HG02970 (cell line): ENCODE measurements at regions not wholly inside any gene's neighbourhood (a gene's known extent, or its start where the extent isn't known, plus 50 kb on each side); places are given as distances from the start of the nearest gene placed in this dataset.
A peak's percentile ranks its signal among the peaks of the same experiment; 100 is the strongest.

ENCODE experiments used
- ATAC-seq: cut with Tn5 transposase; IDR thresholded peaks from one replicate; pipeline ENCODE4 v1.9.1; 2021; ENCODE audit warnings: mild to moderate bottlenecking, moderate library complexity, moderate number of reproducible peaks; ENCODE audit not compliant: unreplicated experiment, low FRiP score

DNA sequence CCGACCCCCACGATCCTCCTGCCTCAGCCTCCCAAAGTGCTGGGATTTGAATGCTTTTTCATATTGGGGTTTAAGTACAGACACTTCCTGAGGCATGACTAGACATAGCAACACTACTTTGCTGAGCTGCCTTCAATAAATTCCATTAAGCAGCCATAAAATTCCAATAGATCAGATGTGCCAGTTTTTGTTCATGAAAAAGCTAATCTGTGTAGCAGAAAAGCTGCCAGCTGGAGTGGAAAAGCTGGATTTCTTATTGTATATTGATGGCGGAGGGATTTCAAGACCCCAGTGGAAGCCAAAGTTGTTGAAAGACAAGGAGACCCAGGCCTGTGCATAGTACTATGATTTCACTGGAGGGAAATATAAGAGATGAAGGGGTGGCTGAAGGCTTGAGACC is 209.0 kb upstream of the NUDT4 start:
- no peak for ATAC-seq

DNA sequence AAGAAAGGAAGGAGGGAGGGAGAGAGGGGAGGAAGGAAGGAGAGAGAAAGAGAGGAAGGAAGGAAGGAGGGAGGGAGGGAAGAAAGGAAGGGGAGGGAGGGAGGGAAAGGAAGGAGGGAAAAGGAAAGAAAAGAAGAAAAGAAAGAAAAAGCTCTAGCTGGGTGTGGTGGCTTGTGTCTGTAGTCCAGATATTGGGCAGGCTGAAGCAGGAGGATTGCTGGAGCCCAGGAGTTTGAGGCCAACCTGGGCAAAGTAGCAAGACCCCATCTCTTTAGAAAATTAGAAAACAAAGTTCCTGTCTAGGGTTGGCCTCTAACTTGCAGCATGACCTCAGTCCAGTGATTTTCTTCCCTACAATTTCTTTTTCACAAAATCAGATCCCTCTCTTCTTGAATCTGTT is 208.2 kb upstream of the NUDT4 start:
- ATAC-seq = no peak

DNA sequence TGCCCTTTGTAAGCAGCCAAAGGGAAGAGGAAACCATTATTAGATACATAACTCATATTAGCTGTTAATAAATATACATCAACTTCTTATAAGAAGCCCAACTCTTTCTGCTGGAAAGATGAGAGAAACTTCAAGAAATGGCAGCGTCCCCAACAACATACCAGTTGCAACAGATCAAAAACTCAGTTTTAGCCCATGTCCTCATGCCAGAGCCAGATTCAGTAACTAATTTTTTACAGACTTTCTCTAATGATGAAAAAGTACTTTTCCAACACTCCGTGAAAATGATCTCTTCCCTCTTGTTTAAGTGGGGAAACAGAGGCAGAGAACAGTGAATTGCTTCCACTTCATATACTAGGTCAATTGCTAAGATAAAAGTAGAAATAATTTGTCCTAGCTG is 206.8 kb upstream of the NUDT4 start:
- ATAC-seq = no peak

DNA sequence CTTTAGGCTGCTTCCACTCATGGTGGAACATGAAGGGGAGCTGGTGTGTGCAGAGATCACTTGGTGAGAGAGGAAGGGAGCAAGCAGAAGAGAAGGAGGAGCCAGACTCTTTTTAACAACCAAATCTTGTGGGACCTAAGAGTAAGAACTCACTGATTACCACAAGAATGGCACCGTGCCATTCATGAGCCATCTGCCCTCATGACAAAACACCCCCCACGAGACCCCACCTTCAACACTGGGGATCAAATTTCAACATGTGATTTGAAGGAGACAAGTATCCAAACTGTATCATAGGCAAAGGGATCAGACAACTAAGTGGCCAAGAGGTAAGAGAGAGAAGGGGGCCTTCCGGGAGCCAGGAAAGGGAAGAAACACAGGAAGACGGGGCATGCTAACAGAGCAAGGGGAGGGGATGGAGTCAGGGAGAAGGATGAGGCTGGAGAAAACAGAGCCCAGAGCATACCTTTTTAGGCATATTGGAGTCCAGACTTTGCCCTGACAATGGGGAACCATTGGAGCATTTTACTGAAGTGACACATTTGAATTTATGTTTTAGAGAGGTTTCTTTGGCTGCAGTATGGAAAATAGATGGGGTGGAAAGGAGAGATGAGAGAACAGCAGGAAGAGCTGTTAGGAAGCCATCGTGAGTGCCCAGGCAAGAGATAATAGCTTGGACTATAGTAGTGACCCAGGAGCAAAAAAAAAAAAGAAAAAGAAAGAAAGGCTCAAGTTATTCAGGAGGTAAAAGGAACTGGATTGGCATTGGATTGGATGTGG is 204.4 kb upstream of the NUDT4 start:
- ATAC-seq = no peak

DNA sequence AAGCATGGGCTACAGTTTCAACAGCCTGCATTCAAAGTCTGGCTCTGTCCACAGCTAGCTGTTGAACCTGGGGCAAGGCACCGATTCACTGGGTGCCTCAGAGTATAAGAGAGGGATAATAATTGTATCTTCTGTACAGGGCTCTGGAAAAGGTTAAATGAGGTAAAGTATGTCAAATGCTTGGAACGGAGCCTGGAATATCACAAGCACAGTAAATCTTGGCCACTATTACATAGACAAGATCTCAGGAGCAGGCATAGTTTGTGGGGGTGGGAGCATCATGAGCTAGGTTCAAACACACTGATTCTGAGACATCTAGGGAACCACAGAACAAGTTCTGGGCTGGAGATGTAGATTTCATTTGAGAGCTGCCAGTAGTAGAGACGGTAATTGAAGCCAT is 203.7 kb upstream of the NUDT4 start:
- no peak for ATAC-seq

DNA sequence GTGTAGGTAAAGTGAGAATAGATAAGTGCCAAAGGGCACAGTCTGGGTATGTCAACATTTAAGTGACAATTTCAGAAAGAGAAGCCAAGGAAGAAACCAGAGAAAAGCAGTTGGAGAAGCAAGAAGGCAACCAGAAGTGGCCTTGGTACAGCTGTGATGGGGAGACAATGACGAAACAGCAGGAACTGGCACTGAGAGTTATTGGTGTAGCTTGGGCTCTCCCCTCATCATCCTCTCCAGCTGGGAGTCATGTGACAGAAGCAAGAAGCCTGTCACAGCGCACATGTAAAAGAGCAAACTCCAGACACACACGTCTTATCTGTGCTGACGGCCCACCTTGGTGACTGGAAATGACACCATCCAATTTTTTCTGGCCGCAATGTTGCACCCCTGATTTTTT is 203.3 kb upstream of the NUDT4 start:
- ATAC-seq = no peak

DNA sequence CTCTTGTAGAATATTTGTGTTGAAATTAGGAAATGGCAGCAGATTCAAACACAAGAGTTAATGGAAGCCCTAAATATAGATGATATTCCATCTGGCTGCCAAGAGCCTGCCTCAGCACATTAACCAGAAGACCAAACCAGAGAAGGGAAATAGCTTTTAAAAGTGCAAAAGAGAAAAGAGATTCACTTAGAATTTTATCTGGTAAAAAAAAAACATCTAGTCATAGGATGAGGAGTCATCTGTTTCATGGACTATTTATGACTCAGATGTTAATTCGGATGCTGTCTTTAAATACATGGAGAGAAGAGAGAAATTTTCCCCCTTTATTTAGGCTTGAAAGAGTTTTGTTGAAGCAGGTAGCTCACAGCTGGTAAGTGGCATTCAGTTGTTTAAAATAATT is 201.6 kb upstream of the NUDT4 start:
- no peak for ATAC-seq

DNA sequence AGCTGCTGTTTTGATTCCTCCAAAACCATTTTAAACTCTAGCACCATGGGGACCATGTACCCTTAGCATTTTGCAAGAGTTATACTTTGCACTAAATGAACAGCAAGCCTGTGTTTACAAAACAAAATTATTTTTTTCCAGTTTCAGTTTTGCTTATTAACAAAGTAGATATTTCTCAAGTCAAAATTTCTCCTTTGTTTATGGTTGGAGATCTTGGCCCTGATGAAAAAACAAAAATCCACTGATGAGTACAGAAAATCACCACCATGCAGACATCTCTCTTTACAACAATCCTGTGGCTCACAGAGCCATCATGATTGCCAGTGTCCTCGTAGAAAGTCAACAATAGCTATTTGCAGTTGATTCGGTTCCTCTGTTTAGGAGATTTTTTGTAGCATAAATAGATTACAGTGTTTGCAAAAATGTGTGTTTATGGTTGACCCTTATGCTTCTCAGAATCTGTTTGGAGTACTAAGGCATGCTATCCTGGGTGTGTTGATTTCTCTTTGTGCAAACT is 201.1 kb upstream of the NUDT4 start:
- ATAC-seq = no peak

DNA sequence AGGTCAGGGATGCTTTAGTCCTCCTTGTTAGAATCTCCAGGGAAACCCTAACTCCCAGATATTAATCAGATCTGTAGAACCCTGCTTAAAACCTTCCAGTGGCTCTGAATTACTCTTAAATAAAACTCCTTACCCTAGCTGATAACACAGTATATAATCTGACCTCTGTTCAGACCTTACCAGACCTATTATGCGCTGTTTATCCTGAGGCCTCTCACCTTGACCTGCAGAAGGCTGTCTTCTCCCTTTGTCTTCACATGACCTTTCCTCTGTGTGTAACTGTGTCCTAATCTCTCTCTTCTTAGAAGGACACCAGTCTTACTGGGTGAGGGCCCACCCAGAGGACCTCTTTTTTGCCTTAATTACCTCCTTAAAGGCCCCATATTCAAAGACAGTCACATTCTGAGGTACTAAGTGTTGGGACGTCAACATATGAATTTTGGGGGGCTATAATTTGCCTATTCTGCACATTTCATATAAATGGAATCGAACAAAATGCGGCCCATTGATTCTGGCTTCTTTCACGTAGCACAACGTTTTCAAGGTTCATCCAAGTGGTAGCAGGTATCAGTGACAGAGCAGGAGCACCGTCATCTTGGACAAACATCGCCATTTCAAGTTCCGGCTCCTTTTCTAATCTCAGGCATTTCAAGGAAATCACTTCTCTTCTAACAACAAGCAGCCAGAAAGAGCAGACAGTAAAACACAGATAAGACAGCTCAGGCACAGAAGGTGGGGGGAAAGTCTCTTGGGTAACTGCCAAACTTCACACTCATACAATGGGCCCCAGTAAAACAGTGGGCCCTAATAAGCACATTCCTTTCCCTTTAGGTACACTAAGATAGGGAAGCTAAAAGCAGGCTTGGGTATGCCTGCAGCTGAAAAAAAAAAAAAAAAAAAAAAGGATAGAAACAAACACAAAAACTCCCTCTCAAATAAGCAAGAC is 200.2 kb upstream of the NUDT4 start:
- no peak for ATAC-seq

DNA sequence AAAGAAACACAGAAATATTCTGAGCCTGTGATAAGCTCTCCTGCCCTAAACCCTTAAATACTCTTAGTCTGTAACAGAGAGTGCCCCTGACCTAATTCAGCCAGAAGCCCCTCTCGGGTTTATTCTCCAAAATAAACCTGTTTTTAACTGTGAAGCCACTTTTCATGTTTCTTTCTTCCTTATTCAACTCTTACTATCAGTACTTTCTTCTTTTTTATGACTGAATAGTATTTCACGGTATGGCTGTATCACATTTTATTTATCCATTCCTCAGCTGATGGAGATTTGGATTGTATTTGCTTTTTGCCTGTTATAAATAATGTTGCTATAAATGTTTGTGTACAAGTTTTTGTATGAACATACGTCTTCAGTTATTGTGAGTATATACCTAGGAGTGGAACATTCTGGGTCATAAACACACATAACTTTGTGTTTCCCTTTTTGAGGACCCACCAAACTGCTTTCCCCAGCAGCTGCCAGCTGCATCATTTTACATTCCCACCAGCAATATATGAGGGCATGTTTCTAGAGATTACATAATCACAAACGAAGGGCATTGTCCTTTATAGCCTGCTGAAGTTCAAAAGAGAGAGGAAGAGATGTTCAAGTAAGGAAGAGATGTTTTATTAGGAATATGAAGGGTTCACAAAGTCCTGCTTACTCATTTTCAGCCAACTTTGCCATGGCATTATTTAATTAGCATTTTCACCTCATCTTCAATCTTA is 199.4 kb upstream of the NUDT4 start:
- ATAC-seq = no peak

DNA sequence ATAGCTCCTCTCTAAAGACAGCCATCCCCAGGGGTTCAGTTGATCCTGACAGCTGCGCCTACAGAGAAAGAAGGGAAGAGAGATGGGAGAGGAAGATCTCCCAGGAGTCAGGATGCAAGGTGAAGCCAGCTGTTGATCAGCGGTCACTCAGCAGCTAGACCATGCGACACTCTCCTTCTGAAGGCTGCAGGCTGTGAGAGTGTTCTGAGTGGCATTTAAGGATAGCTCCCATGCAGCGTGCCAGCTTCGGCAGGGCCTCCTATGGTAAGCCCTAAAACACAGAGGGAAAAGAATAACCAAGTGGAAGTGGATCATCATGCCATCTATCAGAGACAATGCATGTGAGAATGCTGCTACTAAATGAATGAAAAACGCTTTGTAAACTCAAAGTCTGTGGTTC is 197.9 kb upstream of the NUDT4 start:
- no peak for ATAC-seq

DNA sequence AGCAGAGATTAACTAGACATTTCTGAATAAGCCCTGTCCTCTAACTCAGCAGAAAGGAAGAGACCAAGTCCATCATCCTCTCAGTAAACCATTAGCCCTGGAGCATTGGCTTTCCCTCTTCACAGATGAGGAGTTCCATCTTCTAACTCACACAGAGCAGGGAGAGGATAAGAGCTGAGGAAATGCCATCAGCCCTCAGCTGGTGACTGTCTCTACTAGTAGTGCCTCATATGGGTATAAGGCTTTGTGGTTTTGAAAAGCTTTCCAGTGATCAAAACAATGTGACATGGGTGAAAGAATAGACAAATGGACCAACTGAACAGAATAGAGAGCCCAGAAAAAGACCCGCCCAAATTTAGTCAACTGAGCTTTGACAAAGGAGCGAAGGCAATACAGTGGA is 197.2 kb upstream of the NUDT4 start:
- no peak for ATAC-seq

DNA sequence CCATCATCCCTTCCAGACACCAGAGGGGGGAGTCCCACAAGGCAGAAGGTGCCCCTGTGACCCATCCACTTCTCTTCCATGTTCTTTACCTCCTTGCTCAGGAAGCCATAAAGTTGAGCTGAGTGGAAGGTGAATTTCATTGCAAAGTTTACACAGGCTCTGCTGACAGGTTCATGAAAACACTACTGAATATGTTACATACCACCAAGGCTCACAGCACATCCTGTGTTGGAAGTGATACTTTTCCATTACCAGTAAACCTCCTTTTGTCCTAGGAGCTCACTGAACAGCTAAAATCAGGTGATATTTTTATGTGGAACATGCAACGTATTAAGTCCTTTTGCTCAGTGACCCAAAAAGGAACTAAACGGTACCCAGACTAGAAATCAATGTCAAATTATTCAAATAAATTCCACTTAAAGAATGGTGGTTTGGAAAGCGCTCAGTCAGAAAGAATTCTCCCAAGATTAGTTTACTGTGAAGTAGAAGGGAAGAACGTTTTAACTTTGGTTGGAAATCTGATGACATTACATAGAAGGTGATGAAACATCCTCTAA is 196.2 kb upstream of the NUDT4 start:
- no peak for ATAC-seq

DNA sequence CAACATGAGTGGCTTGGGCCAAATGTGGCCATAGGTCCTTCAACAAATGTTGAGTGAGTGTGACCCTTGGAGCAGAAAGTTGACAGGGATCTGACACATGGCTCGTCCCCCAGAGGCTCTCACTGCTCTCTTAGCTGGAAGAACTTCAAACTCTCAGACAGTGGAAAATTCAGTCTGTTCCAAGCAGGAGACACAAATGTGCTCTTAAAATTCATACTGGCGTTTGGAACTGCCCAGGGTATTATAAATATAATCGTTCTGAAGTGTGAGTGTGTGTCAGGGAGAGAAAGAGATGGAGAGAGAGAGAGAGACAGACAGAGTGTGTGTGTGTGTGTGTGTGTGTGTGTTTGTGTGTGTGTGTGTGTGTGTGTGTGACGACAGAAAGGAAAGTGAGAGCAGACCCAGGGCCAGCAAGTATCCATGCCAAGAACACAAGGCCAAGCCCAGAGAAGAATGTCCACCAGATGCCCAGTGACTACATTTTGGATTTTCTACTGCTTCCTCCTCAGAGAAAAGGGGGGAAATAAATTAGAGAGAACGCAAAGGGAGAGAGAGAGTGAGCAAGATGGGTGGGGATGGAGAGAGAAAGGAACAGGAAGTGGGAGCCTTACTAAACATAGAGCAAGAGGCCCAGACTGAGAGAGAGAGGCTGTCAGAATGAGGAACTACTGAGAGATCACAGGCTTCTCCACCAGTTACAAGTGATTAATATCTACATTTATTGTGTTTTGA is 193.6 kb upstream of the NUDT4 start:
- ATAC-seq = peak; percentile 58

DNA sequence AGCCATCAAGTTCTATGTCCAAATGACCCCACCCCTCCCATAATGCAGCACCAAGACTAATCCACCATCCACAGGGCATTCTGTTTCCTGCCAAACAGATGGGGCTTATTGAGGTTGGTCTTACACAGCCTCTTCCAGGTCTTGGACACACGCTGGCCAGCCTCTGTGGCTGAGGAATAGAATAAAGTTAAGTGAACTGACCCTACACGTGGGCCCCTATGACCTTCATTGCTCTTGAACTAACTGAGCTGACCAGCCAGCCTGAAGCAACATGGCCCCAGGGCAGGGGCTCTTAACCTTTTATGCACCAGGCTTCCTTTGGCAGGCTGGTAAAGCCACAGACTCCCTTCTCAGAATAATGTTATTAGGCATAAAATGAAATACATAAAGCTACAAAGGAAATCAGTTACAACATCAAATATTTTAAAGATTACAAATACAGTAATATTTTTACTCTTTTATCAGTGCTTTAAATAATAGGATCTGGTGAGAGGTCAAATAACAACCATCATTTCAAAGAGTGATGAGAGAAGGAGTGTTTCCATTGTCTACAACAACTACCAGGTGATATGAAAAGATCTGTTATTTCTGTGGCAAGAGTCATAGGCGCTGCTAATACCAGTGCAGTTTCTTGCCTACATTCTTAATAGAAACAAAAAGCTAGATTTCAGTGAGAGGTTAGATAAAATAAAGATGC is 192.9 kb upstream of the NUDT4 start:
- no peak for ATAC-seq

DNA sequence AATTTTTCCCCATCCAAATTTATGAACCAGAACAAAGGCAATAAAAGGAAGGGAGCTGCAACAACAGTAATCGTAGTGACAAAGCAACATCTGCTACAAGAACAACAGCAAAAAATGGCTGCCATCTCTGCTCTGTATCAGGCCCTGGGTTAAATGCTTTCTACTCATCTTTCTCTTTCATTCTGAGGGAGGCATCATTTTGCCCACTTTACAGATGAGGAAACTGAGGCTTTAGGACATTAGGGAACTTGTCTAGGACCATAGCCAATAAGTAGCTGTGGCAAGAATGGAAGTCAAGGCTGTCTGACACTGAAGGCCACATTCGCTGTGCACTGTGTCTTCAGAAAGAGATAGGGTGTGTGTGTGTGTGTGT is 192.4 kb upstream of the NUDT4 start:
- no peak for ATAC-seq

DNA sequence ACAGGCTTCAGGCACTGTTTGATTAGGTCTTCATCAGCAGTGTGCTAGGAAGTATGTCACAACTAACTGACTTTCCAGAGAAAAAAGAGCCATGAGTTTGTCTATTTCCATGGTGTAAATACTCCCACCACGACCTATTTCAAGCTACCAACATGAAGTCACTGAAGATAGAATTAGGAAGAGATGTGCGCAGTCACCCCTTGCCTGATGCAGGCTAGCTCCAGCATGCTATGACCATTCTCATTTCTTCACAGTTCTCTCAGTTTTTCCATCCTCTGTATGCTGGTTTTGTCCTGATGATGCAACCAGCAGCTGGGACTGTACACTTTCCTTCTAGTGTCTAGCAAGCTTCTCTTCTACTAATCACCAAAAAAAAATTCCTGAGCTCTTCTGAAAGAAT is 191.6 kb upstream of the NUDT4 start:
- ATAC-seq = no peak

DNA sequence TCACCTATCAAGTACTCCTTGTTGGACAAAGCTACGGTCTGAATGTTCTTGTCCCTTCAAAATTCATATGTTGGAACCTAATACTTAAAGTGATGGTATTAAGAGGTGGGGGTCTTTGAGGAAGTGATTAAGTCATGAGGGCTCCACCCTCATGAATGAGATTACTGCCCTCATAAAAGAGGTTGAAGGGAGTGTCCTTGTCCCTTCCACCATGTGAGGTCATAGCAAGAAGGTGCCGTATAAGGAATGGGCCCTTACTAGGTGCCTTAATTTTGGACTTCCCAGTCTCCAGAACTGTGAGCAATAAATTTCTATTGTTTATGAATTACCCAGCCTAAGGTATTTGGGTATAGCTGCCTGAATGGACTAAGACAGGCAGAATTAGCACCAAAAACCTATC is 191.1 kb upstream of the NUDT4 start:
- ATAC-seq = no peak

DNA sequence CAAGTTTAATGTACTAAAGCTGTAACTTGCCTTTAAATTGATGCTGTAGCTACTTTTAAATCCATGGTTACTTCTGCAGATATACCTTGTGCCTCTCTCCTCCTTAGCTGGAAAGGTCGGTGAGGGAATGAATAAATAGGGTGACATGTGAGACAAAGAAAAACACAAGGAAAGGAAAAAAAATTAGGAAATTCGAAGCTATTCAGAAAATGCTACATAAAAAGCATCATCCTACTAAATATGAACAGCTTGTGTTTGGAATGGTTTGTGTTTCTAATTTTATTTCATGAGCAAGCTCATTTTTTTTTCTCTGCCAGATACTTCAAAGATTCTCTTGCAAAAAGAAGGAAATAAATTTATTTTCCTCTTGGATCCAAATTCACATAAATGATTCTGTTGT is 186.3 kb upstream of the NUDT4 start:
- ATAC-seq = no peak
